GM12878 (cell line): ENCODE measurements at regions not wholly inside any gene's neighbourhood (a gene's known extent, or its start where the extent isn't known, plus 50 kb on each side); places are given as distances from the start of the nearest gene placed in this dataset.

Source experiments
- ATAC-seq: fragments of 200-7000 bp; cut with Tn5 transposase; 3 replicates; pipeline ENCODE4 v1.9.1; 2020; ENCODE audit warnings: mild to moderate bottlenecking, moderate library complexity
- BruUV-seq: library from RNA; stranded (reverse); fragments of 400-500 nt; replicated peaks from 2 replicates; lab custom pipeline; 2021; lab: Mats Ljungman, UMichigan
- CTCF ChIA-PET: fragments of 300-600 bp; sonication (Branson Sonifier 250); formaldehyde crosslinking; extraction: SDS; loops from one replicate; lab custom pipeline; 2021; ENCODE audit warnings: inconsistent platforms; lab: Yijun Ruan, JAX
- POLR2A ChIA-PET: fragments of 350-600 bp; formaldehyde crosslinking; extraction: SDS; loops from one replicate; lab custom pipeline; 2021; ENCODE audit warnings: inconsistent platforms; lab: Charles Lee
- RAD21 ChIA-PET: fragments of 300-600 bp; sonication (Branson Sonifier 250); formaldehyde crosslinking; loops from one replicate; lab custom pipeline; 2023; ENCODE audit warnings: antibody characterized with exemption; ENCODE audit not compliant: unreplicated experiment; lab: Charles Lee
- SMC1A ChIA-PET: fragments of 300-600 bp; sonication (Branson Sonifier 250); formaldehyde crosslinking; loops from one replicate; lab custom pipeline; 2023; ENCODE audit not compliant: unreplicated experiment, uncharacterized antibody; lab: Charles Lee
- DNase-seq: peaks from one replicate; pipeline ENCODE4 v3.0.0-alpha.2; 2011; ENCODE audit warnings: low read depth, low spot score
- FAIRE-seq: peaks from 3 replicates; lab custom pipeline; 2011; peaks lifted over from hg19 to GRCh38; lab: Jason Lieb, UNC
- H2AFZ ChIP-seq: 2 replicates; pipeline ENCODE4 v1.6.0; 2011; ENCODE audit warnings: low read depth, low read length, control low read depth; ENCODE audit not compliant: control insufficient read depth
- H3K27ac ChIP-seq: 2 replicates; pipeline ENCODE4 v1.5.1; 2011; ENCODE audit warnings: control low read depth; ENCODE audit not compliant: control insufficient read depth, insufficient read depth
- H3K27me3 ChIP-seq, 2 experiments: replicated peaks in 1 of 2; 2 replicates each; pipeline versions ENCODE4 v1.6.0 to v1.6.1; 2011; ENCODE audit warnings: low read length in 1 of 2; ENCODE audit not compliant: control insufficient read depth in 2 of 2, insufficient read depth in 2 of 2
- H3K36me3 ChIP-seq, 2 experiments: 2 replicates each; pipeline ENCODE4 v1.5.1; 2011; ENCODE audit warnings: low read length in 1 of 2; ENCODE audit not compliant: control insufficient read depth in 2 of 2, insufficient read depth in 2 of 2
- H3K4me1 ChIP-seq: 2 replicates; pipeline ENCODE4 v1.6.1; 2011; ENCODE audit warnings: mild to moderate bottlenecking, low read length, moderate library complexity, mixed read lengths; ENCODE audit not compliant: control insufficient read depth, insufficient read depth
- H3K4me2 ChIP-seq: 2 replicates; pipeline ENCODE4 v1.6.0; 2011; ENCODE audit warnings: control low read depth; ENCODE audit not compliant: control insufficient read depth, insufficient read depth
- H3K4me3 ChIP-seq: fragments of 200-600 bp; sonication (generic); 2 replicates; pipeline ENCODE4 v1.5.1; 2016
- H3K79me2 ChIP-seq: 2 replicates; pipeline ENCODE4 v1.6.0; 2011; ENCODE audit warnings: low read length; ENCODE audit not compliant: control insufficient read depth, insufficient read depth
- H3K9ac ChIP-seq: 2 replicates; pipeline ENCODE4 v1.8.0; 2011; ENCODE audit warnings: low read length, control low read depth, mixed read lengths; ENCODE audit not compliant: control insufficient read depth, insufficient read depth
- H3K9me3 ChIP-seq: replicated peaks from 3 replicates; pipeline ENCODE4 v1.5.1; 2011; ENCODE audit warnings: mild to moderate bottlenecking, low read length; ENCODE audit not compliant: control insufficient read depth, insufficient read depth
- H4K20me1 ChIP-seq: 2 replicates; pipeline ENCODE4 v1.6.0; 2011; ENCODE audit not compliant: control insufficient read depth, insufficient read depth
- BCL3 ChIP-seq: IDR thresholded peaks from 2 replicates; pipeline ENCODE4 v1.6.1; 2011; ENCODE audit warnings: borderline replicate concordance, low read depth, mild to moderate bottlenecking, moderate library complexity, low read length; ENCODE audit not compliant: insufficient read depth, poor library complexity, severe bottlenecking
- MEF2A ChIP-seq: IDR thresholded peaks from 2 replicates; pipeline ENCODE4 v1.6.1; 2011; ENCODE audit warnings: low read depth, mild to moderate bottlenecking, low read length, moderate library complexity; ENCODE audit not compliant: insufficient read depth
- SREBF2 ChIP-seq: IDR thresholded peaks from 2 replicates; pipeline ENCODE4 v1.6.1; 2012; ENCODE audit warnings: mild to moderate bottlenecking, low read length
- TARDBP ChIP-seq: IDR thresholded peaks from 2 replicates; pipeline ENCODE4 v1.6.1; 2016; ENCODE audit warnings: borderline replicate concordance
- TBL1XR1 ChIP-seq: IDR thresholded peaks from 2 replicates; pipeline ENCODE4 v1.6.1; 2012; ENCODE audit warnings: low read depth, low read length, improper control_type of control experiment
- ZNF384 ChIP-seq: IDR thresholded peaks from 2 replicates; pipeline ENCODE4 v1.6.1; 2012; ENCODE audit warnings: low read depth, mild to moderate bottlenecking, low read length, improper control_type of control experiment, borderline replicate concordance
- ZZZ3 ChIP-seq: IDR thresholded peaks from 2 replicates; pipeline ENCODE4 v1.6.1; 2011; ENCODE audit warnings: low read depth; ENCODE audit not compliant: control insufficient read depth, insufficient read length
- WGBS: methylation state at CpG from one replicate; pipeline ENCODE4 v1.1.6; 2016; ENCODE audit warnings: low lambda C conversion rate; ENCODE audit not compliant: insufficient replicate concordance, insufficient coverage; ENCODE audit errors: missing lambda C conversion rate; 5-methylcytosine and 5-hydroxymethylcytosine counted together
- in situ Hi-C: fragments of 300-500 bp; cut with MboI; formaldehyde crosslinking; loops from 9 replicates; pipeline ENCODE4 v1.14.3; 2018; ENCODE audit warnings: mixed read lengths
- intact Hi-C: fragments of 100-400 bp; cut with micrococcal nuclease; formaldehyde crosslinking; loops from one replicate; pipeline ENCODE4 v1.14.2; 2022; ENCODE audit not compliant: unreplicated experiment
- TF ChIP-seq, protein P1 (sequence below): fragments of 450-650 bp; IDR thresholded peaks from 2 replicates; pipeline ENCODE4 v1.6.1; 2018; ENCODE audit warnings: mild to moderate bottlenecking, low read depth, moderate library complexity; ENCODE audit not compliant: partially characterized antibody

- ChIA-PET CTCF (no interaction called here), RAD21 (no interaction called here), SMC1A (no interaction called here), POLR2A (no interaction called here)
- no peak overlapping the region for H3K4me3 ChIP-seq
- no peaks in the 10 kb centered on the region; the same call in 2 of the 3 replicates for H3K9me3 ChIP-seq
- TF ChIP-seq TBL1XR1: no peak
- TF ChIP-seq, protein P1, sequence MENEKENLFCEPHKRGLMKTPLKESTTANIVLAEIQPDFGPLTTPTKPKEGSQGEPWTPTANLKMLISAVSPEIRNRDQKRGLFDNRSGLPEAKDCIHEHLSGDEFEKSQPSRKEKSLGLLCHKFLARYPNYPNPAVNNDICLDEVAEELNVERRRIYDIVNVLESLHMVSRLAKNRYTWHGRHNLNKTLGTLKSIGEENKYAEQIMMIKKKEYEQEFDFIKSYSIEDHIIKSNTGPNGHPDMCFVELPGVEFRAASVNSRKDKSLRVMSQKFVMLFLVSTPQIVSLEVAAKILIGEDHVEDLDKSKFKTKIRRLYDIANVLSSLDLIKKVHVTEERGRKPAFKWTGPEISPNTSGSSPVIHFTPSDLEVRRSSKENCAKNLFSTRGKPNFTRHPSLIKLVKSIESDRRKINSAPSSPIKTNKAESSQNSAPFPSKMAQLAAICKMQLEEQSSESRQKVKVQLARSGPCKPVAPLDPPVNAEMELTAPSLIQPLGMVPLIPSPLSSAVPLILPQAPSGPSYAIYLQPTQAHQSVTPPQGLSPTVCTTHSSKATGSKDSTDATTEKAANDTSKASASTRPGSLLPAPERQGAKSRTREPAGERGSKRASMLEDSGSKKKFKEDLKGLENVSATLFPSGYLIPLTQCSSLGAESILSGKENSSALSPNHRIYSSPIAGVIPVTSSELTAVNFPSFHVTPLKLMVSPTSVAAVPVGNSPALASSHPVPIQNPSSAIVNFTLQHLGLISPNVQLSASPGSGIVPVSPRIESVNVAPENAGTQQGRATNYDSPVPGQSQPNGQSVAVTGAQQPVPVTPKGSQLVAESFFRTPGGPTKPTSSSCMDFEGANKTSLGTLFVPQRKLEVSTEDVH: no peak
- no peak for TF ChIP-seq SREBF2
- TF ChIP-seq BCL3: no peak
- no peak for TF ChIP-seq TARDBP
- TF ChIP-seq ZNF384: no peak
- no peak for TF ChIP-seq ZZZ3
- no peak for TF ChIP-seq MEF2A
- intact Hi-C loops (no loop called here), in situ Hi-C loops (no loop called here)
- 36% methylated on average over 18 of the region's 24 CpGs for WGBS
- H3K27me3 ChIP-seq: no peaks in the 10 kb centered on the region
- H3K4me2 ChIP-seq: no peak overlapping the region
- H3K27ac ChIP-seq: no peak overlapping the region
- no peak overlapping the region for H2AFZ ChIP-seq
- ATAC-seq (no peak), FAIRE-seq (no peak), DNase-seq (no peak)
- H3K79me2 ChIP-seq: no peaks in the 10 kb centered on the region
- no peak overlapping the region for H3K9ac ChIP-seq
- BruUV-seq: no TSS peak
- H3K4me1 ChIP-seq: no peaks in the 10 kb centered on the region
- no peaks in the 10 kb centered on the region for H3K36me3 ChIP-seq
- H4K20me1 ChIP-seq: no peaks in the 10 kb centered on the region
These were observed 99.5 kb downstream of the KIF26A start for GRCh38 chr14:104237651-104238423.
